Colonic mucosa (tissue), 4 donors: ENCODE measurements at regions not wholly inside any gene's neighbourhood (a gene's known extent, or its start where the extent isn't known, plus 50 kb on each side); places are given as distances from the start of the nearest gene placed in this dataset.
"Not testable (repeated sequence)": the region's sequence is repeated elsewhere in the genome, so short reads cannot be mapped to it uniquely, and the experiment has no call there.

Experiments
- DNase-seq: peaks from one replicate; pipeline ENCODE4 v3.0.0-alpha.2; 2020
- H3K27ac ChIP-seq: fragments of 200-600 bp; one replicate; pipeline ENCODE4 v1.8.0; 2021
- H3K27me3 ChIP-seq: fragments of 200-600 bp; one replicate; pipeline ENCODE4 v1.8.0; 2021
- H3K36me3 ChIP-seq: fragments of 200-600 bp; one replicate; pipeline ENCODE4 v1.8.0; 2021
- H3K4me1 ChIP-seq: fragments of 200-600 bp; one replicate; pipeline ENCODE4 v1.8.0; 2021; ENCODE audit warnings: mild to moderate bottlenecking
- H3K4me3 ChIP-seq: fragments of 200-600 bp; one replicate; pipeline ENCODE4 v1.8.0; 2021
- H3K9ac ChIP-seq, 2 donors: one replicate each; pipeline ENCODE4 v1.7.0; 2013; ENCODE audit warnings: control low read depth in 2 of 2, low read depth in 2 of 2, low read length in 2 of 2
- H3K9me3 ChIP-seq: fragments of 200-600 bp; one replicate; pipeline ENCODE4 v1.8.0; 2021
- intact Hi-C: fragments of 100-400 bp; cut with DNase I; formaldehyde crosslinking; loops from one replicate; pipeline ENCODE4 v1.14.1; 2022
- TF ChIP-seq, protein P1 (sequence below): fragments of 200-600 bp; IDR thresholded peaks from one replicate; pipeline ENCODE4 v1.8.0; 2022; ENCODE audit warnings: antibody characterized with exemption, mild to moderate bottlenecking
- donor health status: healthy.
- donor health status: DM: no; HTN: no; CAD: no.
- donor health status: DM: no; HTN: no; CAD: no.

DNA sequence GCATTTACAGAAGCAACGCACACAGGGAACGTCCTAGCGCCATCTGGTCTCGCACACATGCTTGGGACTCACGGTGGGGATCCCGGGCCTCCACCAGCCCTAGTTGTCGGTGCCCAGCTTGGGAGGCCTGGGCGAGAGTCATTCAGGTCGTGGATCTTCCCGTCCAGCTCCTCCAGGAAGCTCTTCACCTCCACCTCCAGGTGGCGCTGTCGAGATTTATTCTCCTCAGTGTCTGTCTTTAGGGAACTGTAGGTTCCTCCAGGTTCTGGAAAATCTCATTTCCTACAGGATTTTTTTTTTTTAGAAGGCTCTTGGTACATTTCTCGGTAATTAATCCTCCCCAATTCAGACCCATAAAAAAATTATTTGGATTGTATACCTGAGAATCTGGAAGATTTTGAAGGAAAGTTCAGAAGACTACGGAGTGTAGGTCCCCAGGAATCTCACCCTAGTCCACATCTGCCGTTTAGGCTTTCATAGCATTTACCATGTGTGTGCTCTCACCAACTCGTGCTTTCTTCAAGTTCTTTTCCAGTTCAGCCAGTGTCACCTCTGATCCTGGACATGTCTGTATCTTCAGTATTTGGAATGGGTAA is 910.0 kb downstream of the TMEM121 start:
- Histone ChIP-seq H3K9ac (no peak overlapping the region), H3K27ac (no peak overlapping the region), H3K4me3 (no peak overlapping the region), H3K9me3 (no peaks in the 10 kb centered on the region), H3K27me3 (no peaks in the 10 kb centered on the region), H3K4me1 (no peaks in the 10 kb centered on the region), H3K36me3 (no peaks in the 10 kb centered on the region)
- intact Hi-C loops, result no loop called here
- TF ChIP-seq, protein P1, sequence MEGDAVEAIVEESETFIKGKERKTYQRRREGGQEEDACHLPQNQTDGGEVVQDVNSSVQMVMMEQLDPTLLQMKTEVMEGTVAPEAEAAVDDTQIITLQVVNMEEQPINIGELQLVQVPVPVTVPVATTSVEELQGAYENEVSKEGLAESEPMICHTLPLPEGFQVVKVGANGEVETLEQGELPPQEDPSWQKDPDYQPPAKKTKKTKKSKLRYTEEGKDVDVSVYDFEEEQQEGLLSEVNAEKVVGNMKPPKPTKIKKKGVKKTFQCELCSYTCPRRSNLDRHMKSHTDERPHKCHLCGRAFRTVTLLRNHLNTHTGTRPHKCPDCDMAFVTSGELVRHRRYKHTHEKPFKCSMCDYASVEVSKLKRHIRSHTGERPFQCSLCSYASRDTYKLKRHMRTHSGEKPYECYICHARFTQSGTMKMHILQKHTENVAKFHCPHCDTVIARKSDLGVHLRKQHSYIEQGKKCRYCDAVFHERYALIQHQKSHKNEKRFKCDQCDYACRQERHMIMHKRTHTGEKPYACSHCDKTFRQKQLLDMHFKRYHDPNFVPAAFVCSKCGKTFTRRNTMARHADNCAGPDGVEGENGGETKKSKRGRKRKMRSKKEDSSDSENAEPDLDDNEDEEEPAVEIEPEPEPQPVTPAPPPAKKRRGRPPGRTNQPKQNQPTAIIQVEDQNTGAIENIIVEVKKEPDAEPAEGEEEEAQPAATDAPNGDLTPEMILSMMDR, result peak; percentile 41
- peak; percentile 51 for DNase-seq

DNA sequence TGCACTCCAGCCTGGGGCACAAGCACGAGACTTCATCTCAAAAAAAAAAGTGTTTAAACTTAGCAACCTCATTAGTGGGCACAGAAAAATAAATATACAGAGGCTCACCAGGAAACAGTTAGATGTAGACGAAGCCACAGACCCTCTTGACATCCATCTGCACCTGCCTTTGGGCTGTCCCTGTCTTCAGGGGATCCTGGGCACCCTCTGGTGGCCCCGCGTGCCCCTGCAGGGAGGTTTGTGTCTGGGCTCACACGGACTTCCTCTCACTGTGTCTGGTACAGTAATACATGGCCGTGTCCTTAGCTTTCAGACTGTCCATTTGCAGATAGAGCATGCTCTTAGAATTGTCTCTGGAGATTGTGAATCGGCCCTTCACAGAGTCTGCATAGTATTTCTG is 916.5 kb downstream of the TMEM121 start:
- H3K4me1 ChIP-seq, result no peaks in the 10 kb centered on the region
- intact Hi-C loops, result no loop called here
- no peak overlapping the region for H3K27ac ChIP-seq
- no peak for DNase-seq
- H3K9me3 ChIP-seq, result no peaks in the 10 kb centered on the region
- TF ChIP-seq, protein P1, result no peak
- no peaks in the 10 kb centered on the region for H3K27me3 ChIP-seq
- H3K4me3 ChIP-seq, result no peak overlapping the region
- no peak overlapping the region for H3K9ac ChIP-seq
- H3K36me3 ChIP-seq, result no peaks in the 10 kb centered on the region

DNA sequence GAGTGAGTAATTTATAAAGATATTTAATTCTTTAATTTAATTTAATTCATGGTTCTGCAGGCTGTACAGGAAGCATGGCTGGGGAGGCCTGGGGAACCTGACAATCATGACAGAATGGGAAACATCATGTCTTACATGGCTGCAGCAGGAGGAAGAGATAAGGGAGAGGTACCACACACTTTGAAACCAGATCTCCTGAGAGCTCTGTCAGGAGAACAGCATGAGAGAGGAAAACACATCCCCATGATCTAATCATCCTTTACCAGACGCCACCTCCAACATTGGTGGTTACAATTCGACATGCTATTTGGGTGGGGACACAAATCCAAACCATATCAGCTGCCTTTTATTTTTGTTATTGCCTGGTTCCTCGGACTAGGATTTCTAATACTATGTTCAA is 928.6 kb downstream of the TMEM121 start:
- Histone ChIP-seq H3K9me3 (no peaks in the 10 kb centered on the region), H3K27ac (no peak overlapping the region), H3K4me3 (no peak overlapping the region), H3K4me1 (no peaks in the 10 kb centered on the region), H3K36me3 (no peaks in the 10 kb centered on the region), H3K9ac (no peak overlapping the region), H3K27me3 (no peaks in the 10 kb centered on the region)
- intact Hi-C loops, result no loop called here
- DNase-seq, result no peak
- TF ChIP-seq, protein P1, result no peak

DNA sequence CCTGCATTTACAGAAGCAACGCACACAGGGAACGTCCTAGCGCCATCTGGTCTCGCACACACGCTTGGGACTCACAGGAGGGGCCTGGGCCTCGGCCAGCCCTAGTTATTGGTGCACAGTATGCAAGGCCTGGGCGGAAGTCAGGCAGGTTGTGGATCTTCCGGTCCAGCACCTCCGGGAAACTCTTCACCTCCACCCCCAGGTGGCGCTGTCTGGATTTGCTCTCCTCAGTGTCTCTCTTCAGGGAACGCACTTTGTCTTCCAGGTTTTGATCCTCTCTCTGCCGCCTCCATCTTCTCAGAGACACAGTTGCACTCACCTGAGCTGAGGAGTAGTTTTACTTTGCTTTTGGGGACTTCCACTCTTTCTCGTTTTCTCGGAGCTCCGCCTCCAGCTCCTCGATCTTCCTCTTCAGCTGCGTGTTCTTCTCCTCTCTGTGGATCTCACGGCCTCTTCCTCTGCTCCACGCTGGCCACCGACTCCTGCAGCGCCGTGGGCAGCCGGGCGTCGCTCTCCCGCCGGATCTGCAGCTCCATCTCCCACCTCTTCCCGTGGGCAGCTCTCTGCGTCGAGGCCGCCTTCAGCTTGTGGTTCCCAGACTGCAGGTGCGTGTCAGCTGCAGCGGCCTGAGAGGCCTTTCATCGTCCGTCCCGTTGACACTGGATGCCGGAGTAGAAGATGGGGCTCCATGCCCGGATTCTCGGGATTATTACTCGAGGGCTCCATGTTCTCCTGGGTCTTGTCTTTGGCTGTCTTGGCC is 933.8 kb downstream of the TMEM121 start:
- TF ChIP-seq, protein P1, result peak; percentile 12
- Histone ChIP-seq H3K4me3 (no peak overlapping the region), H3K36me3 (no peaks in the 10 kb centered on the region), H3K27me3 (no peaks in the 10 kb centered on the region), H3K4me1 (no peaks in the 10 kb centered on the region), H3K9ac (no peak overlapping the region), H3K9me3 (no peaks in the 10 kb centered on the region), H3K27ac (no peak overlapping the region)
- no peak for DNase-seq
- intact Hi-C loops, result no loop called here

DNA sequence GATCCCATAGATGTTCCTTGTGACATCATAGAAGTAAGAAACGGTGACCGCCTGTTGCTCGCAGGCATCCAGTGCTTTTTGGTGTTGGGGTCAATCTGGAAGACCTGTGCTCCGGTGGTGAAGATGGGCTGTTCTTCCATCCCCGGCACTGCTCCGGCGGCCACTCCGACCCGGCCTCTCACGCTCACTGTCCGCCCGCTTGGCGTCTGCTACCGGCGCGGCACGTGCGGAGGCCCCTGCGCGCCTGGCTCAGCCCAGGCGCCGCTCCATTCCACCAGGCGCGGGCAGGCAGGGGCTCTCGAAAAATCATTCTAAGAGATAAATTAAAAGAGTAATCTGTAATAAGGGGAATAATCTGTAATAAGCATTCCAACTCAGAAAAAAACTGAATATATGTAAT is 934.5 kb downstream of the TMEM121 start:
- Histone ChIP-seq H3K27me3 (no peaks in the 10 kb centered on the region), H3K9me3 (no peaks in the 10 kb centered on the region), H3K9ac (no peak overlapping the region), H3K27ac (no peak overlapping the region), H3K4me1 (no peaks in the 10 kb centered on the region), H3K4me3 (no peak overlapping the region), H3K36me3 (no peaks in the 10 kb centered on the region)
- intact Hi-C loops, result no loop called here
- TF ChIP-seq, protein P1, result no peak
- DNase-seq, result no peak

DNA sequence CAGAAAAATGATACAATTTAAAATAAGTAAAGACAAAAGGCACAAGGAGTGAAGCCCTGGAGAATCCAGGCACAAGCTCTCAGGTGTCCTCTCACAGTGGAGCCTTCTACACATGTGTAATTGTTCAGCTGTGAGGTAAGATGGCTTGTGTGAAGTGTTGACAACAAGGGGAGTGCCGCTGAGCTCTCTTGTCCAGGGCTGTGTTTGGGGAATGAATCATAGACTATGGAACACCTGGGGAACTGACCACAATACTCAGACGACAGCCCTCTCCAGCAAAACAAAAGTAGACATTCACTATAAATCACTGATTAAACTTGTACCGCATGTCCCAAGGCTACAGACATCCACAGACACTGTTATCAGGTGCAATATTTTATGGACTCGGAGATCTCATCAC is 940.1 kb downstream of the TMEM121 start:
- intact Hi-C loops, H3K27ac ChIP-seq, H3K9me3 ChIP-seq, DNase-seq, H3K4me1 ChIP-seq, H3K36me3 ChIP-seq, H3K4me3 ChIP-seq, H3K27me3 ChIP-seq, H3K9ac ChIP-seq: not testable (repeated sequence)

DNA sequence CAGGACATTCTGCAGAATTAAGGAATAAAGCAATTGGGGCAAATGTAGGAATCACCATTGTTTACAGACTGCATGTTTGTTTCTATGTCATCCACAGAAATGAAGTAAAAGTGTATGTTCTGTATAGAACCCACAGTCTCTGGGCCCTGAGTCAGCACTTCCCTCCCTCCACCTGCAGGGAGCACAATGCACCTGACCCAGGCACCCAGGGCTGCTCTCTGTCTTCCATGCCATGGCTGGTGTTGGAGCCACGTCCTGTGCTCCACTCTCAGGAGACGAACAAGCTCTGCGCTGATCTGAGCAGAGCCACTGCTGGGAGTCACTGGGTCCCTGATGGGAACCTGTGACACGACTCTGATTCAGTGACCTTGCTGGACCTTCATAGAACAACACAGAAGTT is 942.5 kb downstream of the TMEM121 start:
- H3K9me3 ChIP-seq, DNase-seq, H3K9ac ChIP-seq, H3K27ac ChIP-seq, H3K4me1 ChIP-seq, H3K36me3 ChIP-seq, intact Hi-C loops, H3K27me3 ChIP-seq, H3K4me3 ChIP-seq: not testable (repeated sequence)

DNA sequence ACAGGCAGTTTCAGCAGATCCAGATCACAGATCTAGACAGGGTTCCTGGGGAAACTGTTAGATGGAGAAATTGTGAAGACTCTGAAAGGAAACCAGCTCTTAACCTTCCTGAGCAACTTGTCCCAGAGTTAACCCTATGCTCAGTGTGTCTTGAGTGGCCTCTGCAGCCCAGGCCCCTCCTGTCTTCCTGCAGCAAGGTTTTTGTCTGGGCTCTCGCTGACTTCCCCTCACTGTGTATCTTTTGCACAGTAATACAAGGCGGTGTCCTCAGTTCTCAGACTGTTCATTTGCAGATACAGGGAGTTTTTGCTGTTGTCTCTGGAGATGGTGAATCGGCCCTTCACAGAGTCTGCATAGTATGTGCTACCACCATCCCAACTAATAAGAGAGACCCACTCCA is 943.6 kb downstream of the TMEM121 start:
- DNase-seq, result not testable (repeated sequence)

More for the DNA sequence above, 943.6 kb downstream of the TMEM121 start:
- H3K4me1 ChIP-seq, H3K27me3 ChIP-seq, intact Hi-C loops, H3K27ac ChIP-seq, H3K9me3 ChIP-seq, H3K36me3 ChIP-seq, H3K4me3 ChIP-seq, H3K9ac ChIP-seq: not testable (repeated sequence)
